HCT116 (cell line): ENCODE measurements at regions not wholly inside any gene's neighbourhood (a gene's known extent, or its start where the extent isn't known, plus 50 kb on each side); places are given as distances from the start of the nearest gene placed in this dataset.

Experiments used
- ATAC-seq: fragments of 200-7000 bp; cut with Tn5 transposase; 2 replicates; pipeline ENCODE4 v1.9.1; 2020; ENCODE audit warnings: mild to moderate bottlenecking, moderate library complexity
- BruUV-seq: library from RNA; stranded (reverse); fragments of 400-500 nt; replicated peaks from 2 replicates; lab custom pipeline; 2021; lab: Mats Ljungman, UMichigan
- CTCF ChIA-PET: fragments of 300-600 bp; sonication (Branson Sonifier 250); formaldehyde crosslinking; loops from one replicate; lab custom pipeline; 2021; ENCODE audit warnings: antibody characterized with exemption; lab: Charles Lee
- POLR2A ChIA-PET: fragments of 300-600, 350-600 bp; sonication (Branson Sonifier 250); formaldehyde crosslinking; loops from one replicate; lab custom pipeline; 2021; ENCODE audit warnings: antibody characterized with exemption; lab: Charles Lee
- RAD21 ChIA-PET, 2 experiments: fragments of 300-600 bp; sonication (Branson Sonifier 250); formaldehyde crosslinking; loops; one replicate each; lab custom pipeline; 2023; ENCODE audit warnings: low total read pairs in 2 of 2; ENCODE audit not compliant: uncharacterized antibody in 2 of 2, unreplicated experiment in 2 of 2, low non-redundant PET in 1 of 2; lab: Charles Lee
- DNase-seq: peaks from one replicate; pipeline ENCODE4 v3.0.0-alpha.2; 2010; ENCODE audit warnings: low read depth, low spot score
- H2AFZ ChIP-seq: fragments of 200-600 bp; shearing (Covaris generic), sonication (generic); 2 replicates; pipeline ENCODE4 v1.6.1; 2017; ENCODE audit warnings: low read depth, mixed run types, mixed read lengths, antibody characterized with exemption, low read length; ENCODE audit not compliant: poor library complexity, severe bottlenecking
- H3K27ac ChIP-seq: 2 replicates; pipeline ENCODE4 v1.5.1; 2012; ENCODE audit warnings: low read depth, low read length
- H3K27me3 ChIP-seq: fragments of 200-600 bp; sonication (generic); 2 replicates; pipeline ENCODE4 v1.6.1; 2016; ENCODE audit warnings: mixed run types, low read length, mixed read lengths; ENCODE audit not compliant: insufficient read depth
- H3K36me3 ChIP-seq, 2 experiments: fragments of 200-500 bp in 1 of 2; fragments of 200-600 bp in 1 of 2; sonication (Bioruptor generic) in 1 of 2; sonication (generic) in 1 of 2; 2 replicates each; pipeline versions ENCODE4 v1.5.1 to v1.6.1; 2014 to 2016; ENCODE audit warnings: low read length in 2 of 2, inconsistent platforms in 1 of 2, mixed read lengths in 1 of 2, mixed run types in 1 of 2; ENCODE audit not compliant: insufficient read depth in 2 of 2, control insufficient read depth in 1 of 2
- H3K4me1 ChIP-seq, 2 experiments: fragments of 200-600 bp in 1 of 2; sonication (generic) in 1 of 2; 2 replicates each; pipeline versions ENCODE4 v1.5.1 to v1.6.1; 2012 to 2017; ENCODE audit warnings: low read length in 2 of 2, inconsistent platforms in 1 of 2, mild to moderate bottlenecking in 1 of 2, mixed read lengths in 1 of 2, mixed run types in 1 of 2, moderate library complexity in 1 of 2; ENCODE audit not compliant: insufficient read depth in 2 of 2, control insufficient read depth in 1 of 2
- H3K4me2 ChIP-seq: fragments of 200-600 bp; sonication (generic); 2 replicates; pipeline ENCODE4 v1.6.1; 2017; ENCODE audit warnings: mixed run types, low read length, mixed read lengths
- H3K4me3 ChIP-seq, 2 experiments: fragments of 200-600 bp in 1 of 2; sonication (generic) in 1 of 2; replicated peaks in 1 of 2; 2 replicates each; pipeline ENCODE4 v1.5.1; 2011 to 2016; ENCODE audit warnings: low read length in 2 of 2, control low read depth in 1 of 2, low read depth in 1 of 2, mild to moderate bottlenecking in 1 of 2, mixed read lengths in 1 of 2, mixed run types in 1 of 2
- H3K79me2 ChIP-seq: fragments of 200-600 bp; sonication (generic); 2 replicates; pipeline ENCODE4 v1.6.1; 2017; ENCODE audit warnings: mild to moderate bottlenecking, mixed run types, low read length, moderate library complexity, mixed read lengths; ENCODE audit not compliant: insufficient read depth
- H3K9ac ChIP-seq: fragments of 200-600 bp; sonication (generic); 2 replicates; pipeline ENCODE4 v1.6.1; 2016; ENCODE audit warnings: low read length, mixed read lengths
- H3K9me2 ChIP-seq: fragments of 200-600 bp; sonication (generic), shearing (Covaris generic); 2 replicates; pipeline ENCODE4 v1.6.1; 2017; ENCODE audit warnings: mixed run types, mild to moderate bottlenecking, moderate library complexity; ENCODE audit not compliant: insufficient read depth
- H3K9me3 ChIP-seq, 2 experiments: fragments of 200-500 bp in 1 of 2; fragments of 200-600 bp in 1 of 2; sonication (Bioruptor generic) in 1 of 2; sonication (generic) in 1 of 2; 2 replicates each; pipeline ENCODE4 v1.6.1; 2014 to 2017; ENCODE audit warnings: low read length in 2 of 2, mixed read lengths in 2 of 2, inconsistent platforms in 1 of 2, low read depth in 1 of 2, mild to moderate bottlenecking in 1 of 2, mixed run types in 1 of 2, moderate library complexity in 1 of 2; ENCODE audit not compliant: control insufficient read depth in 1 of 2, insufficient read depth in 1 of 2
- H4K20me1 ChIP-seq: fragments of 200-600 bp; sonication (generic), shearing (Covaris generic); 2 replicates; pipeline ENCODE4 v1.6.1; 2017; ENCODE audit warnings: mixed run types, mild to moderate bottlenecking, moderate library complexity; ENCODE audit not compliant: insufficient read depth
- CBX3 ChIP-seq: IDR thresholded peaks from 2 replicates; pipeline ENCODE4 v1.6.1; 2012; ENCODE audit warnings: low read depth
- ELF1 ChIP-seq: IDR thresholded peaks from 2 replicates; pipeline ENCODE4 v1.6.1; 2012; ENCODE audit warnings: low read depth, borderline replicate concordance
- EZH2phosphoT487 ChIP-seq: fragments of 200-600 bp; IDR thresholded peaks from 2 replicates; pipeline ENCODE4 v1.6.1; 2018; ENCODE audit warnings: antibody characterized with exemption, borderline replicate concordance
- REST ChIP-seq: IDR thresholded peaks from 2 replicates; pipeline ENCODE4 v1.6.1; 2012; ENCODE audit warnings: low read depth
- SP1 ChIP-seq: IDR thresholded peaks from 2 replicates; pipeline ENCODE4 v1.6.1; 2012; ENCODE audit warnings: low read depth
- SRF ChIP-seq: IDR thresholded peaks from 2 replicates; pipeline ENCODE4 v1.6.1; 2012; ENCODE audit warnings: low read depth
- YY1 ChIP-seq: IDR thresholded peaks from 2 replicates; pipeline ENCODE4 v1.6.1; 2011; ENCODE audit warnings: low read length, low read depth, moderate library complexity, mild to moderate bottlenecking; ENCODE audit not compliant: insufficient replicate concordance; ENCODE audit errors: extremely low read depth
- intact Hi-C: fragments of 100-400 bp; cut with micrococcal nuclease; formaldehyde crosslinking; loops from 2 replicates; pipeline ENCODE4 v1.10.0; 2022
- TF ChIP-seq, protein P1 (sequence below): IDR thresholded peaks from 2 replicates; pipeline ENCODE4 v1.6.1; 2012

DNA sequence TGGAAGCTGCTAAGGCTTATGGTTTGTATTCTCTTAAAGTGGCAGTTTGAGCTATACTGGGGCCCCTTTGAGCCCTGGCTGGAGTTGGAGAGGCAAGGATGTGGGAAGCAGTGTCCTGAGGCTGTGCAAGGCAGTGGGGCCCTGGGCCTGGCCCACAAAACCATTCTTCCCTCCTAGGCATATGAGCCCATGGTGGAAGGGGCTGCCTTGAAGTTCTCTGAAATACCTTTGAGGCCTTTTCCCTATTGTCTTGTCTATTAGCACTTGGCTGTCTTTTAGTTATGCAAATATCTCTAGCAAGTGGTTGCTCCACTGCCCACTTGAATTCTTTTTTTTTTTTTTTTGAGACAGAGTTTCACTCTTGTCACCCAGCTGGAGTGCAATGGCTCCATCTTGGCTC, 119.2 kb downstream of the PCTP start:
- Histone ChIP-seq H3K9ac (no peak overlapping the region), H3K4me3 (no peak overlapping the region), H2AFZ (no peak overlapping the region), H3K79me2 (no peaks in the 10 kb centered on the region), H3K36me3 (no peaks in the 10 kb centered on the region), H3K9me2 (no peaks in the 10 kb centered on the region)
- intact Hi-C loops, result no loop called here
- POLR2A ChIA-PET, result no interaction called here
- TF ChIP-seq ELF1 (no peak), SRF (no peak)
- TF ChIP-seq, protein P1, sequence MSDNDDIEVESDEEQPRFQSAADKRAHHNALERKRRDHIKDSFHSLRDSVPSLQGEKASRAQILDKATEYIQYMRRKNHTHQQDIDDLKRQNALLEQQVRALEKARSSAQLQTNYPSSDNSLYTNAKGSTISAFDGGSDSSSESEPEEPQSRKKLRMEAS, result no peak
- TF ChIP-seq, all 23 proteins: peak for 0
- Histone ChIP-seq H3K4me2 (no peak overlapping the region), H4K20me1 (no peaks in the 10 kb centered on the region), H3K9me3 (no peaks in the 10 kb centered on the region), H3K27ac (no peak overlapping the region), H3K27me3 (peaks cover 17% of the 10 kb centered on the region; the same call in 1 of the 2 replicates), H3K4me1 (no peaks in the 10 kb centered on the region)
- no peak for DNase-seq
- ChIA-PET CTCF (no interaction called here), RAD21 (no interaction called here)
- BruUV-seq, result no TSS peak
- no peak for ATAC-seq

DNA sequence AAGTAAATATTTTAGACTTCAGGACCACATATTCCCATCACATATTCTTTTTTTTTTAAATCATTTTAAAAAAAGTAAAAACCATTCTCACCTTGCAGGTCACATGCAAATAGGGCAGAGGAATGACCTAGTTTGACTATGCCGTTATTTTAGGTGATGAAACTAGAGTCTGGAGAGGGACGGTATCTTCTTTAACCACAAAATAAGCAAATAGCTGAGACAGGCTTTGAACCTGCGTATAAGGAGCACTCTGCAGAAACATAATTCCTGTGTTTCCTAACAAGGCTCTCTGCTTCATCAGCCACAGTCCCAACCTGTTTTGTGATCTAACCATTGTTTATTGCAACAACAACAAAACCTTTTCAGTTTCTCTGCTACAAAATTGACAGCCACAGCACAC, 121.5 kb downstream of the PCTP start:
- CTCF ChIA-PET, result no interaction called here
- no TSS peak for BruUV-seq
- intact Hi-C loops, result no loop called here

More for the DNA sequence above, 121.5 kb downstream of the PCTP start:
- TF ChIP-seq EZH2phosphoT487, result no peak
- TF ChIP-seq REST, result no peak
- no peak for TF ChIP-seq SP1
- TF ChIP-seq, protein P1, result no peak
- no peak for TF ChIP-seq CBX3
- TF ChIP-seq YY1, result no peak
- no peak overlapping the region for H3K27ac ChIP-seq
- H3K27me3 ChIP-seq, result peaks cover 17% of the 10 kb centered on the region; the same call in 1 of the 2 replicates
- no peak overlapping the region for H3K4me2 ChIP-seq
- H3K36me3 ChIP-seq, result no peaks in the 10 kb centered on the region
- POLR2A ChIA-PET, result no interaction called here
- H2AFZ ChIP-seq, result no peak overlapping the region
- DNase-seq (no peak), ATAC-seq (no peak)
- H3K9me3 ChIP-seq, result no peaks in the 10 kb centered on the region
- H3K9me2 ChIP-seq, result no peaks in the 10 kb centered on the region
- H3K4me1 ChIP-seq, result no peaks in the 10 kb centered on the region
- H4K20me1 ChIP-seq, result no peaks in the 10 kb centered on the region
- no peaks in the 10 kb centered on the region for H3K79me2 ChIP-seq
- no peak overlapping the region for H3K4me3 ChIP-seq
- H3K9ac ChIP-seq, result no peak overlapping the region
- RAD21 ChIA-PET, result no interaction called here
